WI38 (cell line): ENCODE measurements at regions not wholly inside any gene's neighbourhood (a gene's known extent, or its start where the extent isn't known, plus 50 kb on each side); places are given as distances from the start of the nearest gene placed in this dataset.

Experiments
- H3K4me3 ChIP-seq: 2 replicates; pipeline ENCODE4 v1.5.1; 2011; ENCODE audit warnings: low read depth, mild to moderate bottlenecking, control low read depth, low read length
- TF ChIP-seq, protein P1 (sequence below): IDR thresholded peaks from 2 replicates; pipeline ENCODE4 v1.5.1; 2012; ENCODE audit warnings: low read depth, mild to moderate bottlenecking, control low read depth, low read length

GRCh38 chr22:27697888-27698287, 103.7 kb downstream of the MN1 start:
- TF ChIP-seq, protein P1, sequence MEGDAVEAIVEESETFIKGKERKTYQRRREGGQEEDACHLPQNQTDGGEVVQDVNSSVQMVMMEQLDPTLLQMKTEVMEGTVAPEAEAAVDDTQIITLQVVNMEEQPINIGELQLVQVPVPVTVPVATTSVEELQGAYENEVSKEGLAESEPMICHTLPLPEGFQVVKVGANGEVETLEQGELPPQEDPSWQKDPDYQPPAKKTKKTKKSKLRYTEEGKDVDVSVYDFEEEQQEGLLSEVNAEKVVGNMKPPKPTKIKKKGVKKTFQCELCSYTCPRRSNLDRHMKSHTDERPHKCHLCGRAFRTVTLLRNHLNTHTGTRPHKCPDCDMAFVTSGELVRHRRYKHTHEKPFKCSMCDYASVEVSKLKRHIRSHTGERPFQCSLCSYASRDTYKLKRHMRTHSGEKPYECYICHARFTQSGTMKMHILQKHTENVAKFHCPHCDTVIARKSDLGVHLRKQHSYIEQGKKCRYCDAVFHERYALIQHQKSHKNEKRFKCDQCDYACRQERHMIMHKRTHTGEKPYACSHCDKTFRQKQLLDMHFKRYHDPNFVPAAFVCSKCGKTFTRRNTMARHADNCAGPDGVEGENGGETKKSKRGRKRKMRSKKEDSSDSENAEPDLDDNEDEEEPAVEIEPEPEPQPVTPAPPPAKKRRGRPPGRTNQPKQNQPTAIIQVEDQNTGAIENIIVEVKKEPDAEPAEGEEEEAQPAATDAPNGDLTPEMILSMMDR: no peak
- no peak overlapping the region for H3K4me3 ChIP-seq
